GM19397 (cell line): ENCODE measurements at regions not wholly inside any gene's neighbourhood (a gene's known extent, or its start where the extent isn't known, plus 50 kb on each side); places are given as distances from the start of the nearest gene placed in this dataset.

Experiments used
- ATAC-seq: cut with Tn5 transposase; IDR thresholded peaks from one replicate; pipeline ENCODE4 v1.9.1; 2021; ENCODE audit warnings: mild to moderate bottlenecking, moderate library complexity; ENCODE audit not compliant: unreplicated experiment

GRCh38 chr2:207473049-207473930 lies 56.5 kb upstream of the CREB1 start:
- no peak for ATAC-seq

GRCh38 chr2:207473931-207474235 lies 55.9 kb upstream of the CREB1 start:
- ATAC-seq: no peak

- no peak for ATAC-seq
These were observed 54.8 kb upstream of the CREB1 start for GRCh38 chr2:207474863-207475485.

DNA sequence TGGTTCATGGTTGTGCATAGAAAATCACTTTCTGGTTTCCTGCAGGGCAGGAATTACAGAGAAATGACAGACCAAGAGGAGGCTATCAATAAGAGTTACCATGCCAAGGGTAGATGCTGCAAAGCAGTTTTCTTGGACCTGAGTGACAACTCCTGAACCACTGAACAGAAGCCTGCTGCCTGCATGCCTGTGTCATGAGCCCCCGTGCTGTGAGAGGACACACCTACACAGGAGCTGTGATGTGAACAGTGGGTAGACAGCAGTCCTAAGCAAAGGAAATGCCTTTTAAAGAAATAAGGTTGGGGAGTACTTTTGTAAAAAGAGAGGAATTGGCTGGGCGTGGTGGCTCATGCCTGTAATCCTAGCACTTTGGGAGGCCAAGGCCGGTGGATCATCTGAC lies 54.2 kb upstream of the CREB1 start:
- no peak for ATAC-seq

DNA sequence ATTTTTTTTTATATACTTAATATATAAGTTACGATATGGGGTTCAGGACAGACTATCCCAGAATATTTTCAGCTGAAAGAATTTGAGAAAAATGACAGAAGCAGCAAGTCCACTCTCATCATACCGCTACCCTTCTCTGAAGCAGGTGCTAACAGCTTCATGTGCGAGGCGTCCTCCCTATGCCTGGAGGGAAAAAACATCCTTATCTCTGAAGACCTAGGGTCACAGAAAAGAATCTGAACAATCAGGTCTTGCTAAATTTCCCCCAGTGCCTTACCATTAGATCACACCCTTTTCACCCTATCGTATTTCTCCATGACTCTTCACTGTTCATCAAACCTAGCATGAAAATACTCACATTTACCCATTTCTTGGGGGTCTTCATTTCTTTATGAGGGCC lies 51.9 kb upstream of the CREB1 start:
- no peak for ATAC-seq

- no peak for ATAC-seq
These were observed 51.2 kb upstream of the CREB1 start for GRCh38 chr2:207478572-207478971.

- no peak for ATAC-seq
These were observed 50.5 kb upstream of the CREB1 start for GRCh38 chr2:207479198-207479785.
